ENCODE measurements at regions not wholly inside any gene's neighbourhood (a gene's known extent, or its start where the extent isn't known, plus 50 kb on each side); places are given as distances from the start of the nearest gene placed in this dataset.

- DNase-seq: no peak
Observed at GRCh38 chr2:176747506-176747905, 465.1 kb upstream of the HNRNPA3 start.

DNA sequence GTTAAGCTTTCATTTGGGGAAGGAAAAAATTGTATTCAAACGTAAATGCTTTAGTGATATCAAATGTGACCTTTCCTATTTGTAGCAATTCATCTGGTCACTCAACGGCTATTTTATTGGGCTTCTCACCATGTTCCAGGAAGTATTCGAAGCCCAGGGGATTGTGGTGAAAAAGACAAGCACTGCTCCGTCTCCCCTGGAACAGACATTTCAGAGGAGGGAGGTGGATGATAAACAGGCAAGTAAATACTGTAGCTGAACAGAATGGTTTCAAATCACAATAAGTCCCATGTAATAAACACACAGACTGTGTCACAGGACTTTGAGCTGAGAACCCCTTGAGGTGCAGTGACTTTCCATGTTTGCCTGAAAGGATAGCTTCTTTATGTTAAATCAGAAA is 464.7 kb upstream of the HNRNPA3 start:
- DNase-seq: no peak

GRCh38 chr2:176748662-176749061 is 463.9 kb upstream of the HNRNPA3 start:
- no peak for DNase-seq

DNA sequence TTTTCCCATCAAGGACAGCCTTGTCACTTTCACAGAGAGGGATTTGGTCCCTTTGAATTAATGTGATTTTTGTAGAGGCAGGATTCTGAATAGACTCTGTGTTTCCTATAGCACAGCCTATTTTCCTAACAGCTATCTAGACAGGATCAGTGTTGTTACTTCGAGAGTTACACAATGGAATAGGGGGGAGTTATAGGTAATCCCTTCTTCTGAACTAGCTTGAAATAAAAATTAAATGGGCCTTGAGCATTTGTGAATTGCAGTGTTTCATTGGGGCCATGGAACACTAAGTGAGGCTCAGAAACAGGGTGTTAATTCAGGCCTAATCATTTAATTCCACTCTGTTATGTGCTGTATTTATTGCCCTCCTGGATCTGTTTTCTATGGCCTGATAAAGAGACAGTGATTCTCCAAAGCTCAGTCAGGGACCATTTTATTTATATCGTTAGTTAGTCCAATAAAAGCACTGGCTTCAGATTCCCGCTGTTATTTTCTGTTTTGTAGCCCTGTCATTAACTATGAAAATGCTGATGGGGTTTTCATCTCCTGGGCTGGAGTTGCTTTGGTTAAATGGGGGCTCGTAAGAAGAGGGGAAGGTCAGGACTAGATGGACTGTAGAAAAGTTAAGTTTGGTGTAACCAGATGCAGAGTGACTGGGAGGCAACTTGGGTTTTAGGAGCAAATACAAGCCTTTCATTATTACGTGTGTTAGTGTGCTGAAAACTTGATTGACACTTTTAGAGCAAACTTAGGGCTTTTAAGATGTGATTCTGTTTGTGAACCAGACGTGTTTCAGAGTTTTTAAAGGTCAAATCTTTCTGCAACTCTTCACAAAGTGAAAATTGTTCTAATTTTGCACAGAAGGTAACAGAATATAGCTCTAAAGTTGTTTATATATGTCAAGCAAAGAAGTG is 461.0 kb upstream of the HNRNPA3 start:
- no peak for DNase-seq

GRCh38 chr2:176752295-176752694 is 460.3 kb upstream of the HNRNPA3 start:
- no peak for DNase-seq

DNA sequence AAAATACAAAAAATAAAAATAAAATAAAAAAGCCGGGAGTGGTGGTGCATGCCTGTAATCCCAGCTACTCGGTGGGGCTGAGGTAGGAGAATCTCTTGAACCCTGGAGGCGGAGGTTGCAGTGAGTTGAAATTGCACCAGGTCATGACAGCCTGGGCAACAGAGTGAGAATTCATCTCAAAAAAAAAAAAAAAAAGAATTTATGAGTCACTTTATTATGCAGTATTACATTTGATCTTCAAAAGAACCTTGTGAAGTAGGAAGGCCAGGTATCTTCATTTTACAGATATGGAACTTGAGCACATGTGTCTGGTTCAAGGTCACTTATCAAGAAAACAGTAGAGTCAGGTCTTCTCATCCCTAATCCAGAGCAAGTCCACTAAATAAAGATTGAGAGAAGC is 459.4 kb upstream of the HNRNPA3 start:
- no peak for DNase-seq

DNA sequence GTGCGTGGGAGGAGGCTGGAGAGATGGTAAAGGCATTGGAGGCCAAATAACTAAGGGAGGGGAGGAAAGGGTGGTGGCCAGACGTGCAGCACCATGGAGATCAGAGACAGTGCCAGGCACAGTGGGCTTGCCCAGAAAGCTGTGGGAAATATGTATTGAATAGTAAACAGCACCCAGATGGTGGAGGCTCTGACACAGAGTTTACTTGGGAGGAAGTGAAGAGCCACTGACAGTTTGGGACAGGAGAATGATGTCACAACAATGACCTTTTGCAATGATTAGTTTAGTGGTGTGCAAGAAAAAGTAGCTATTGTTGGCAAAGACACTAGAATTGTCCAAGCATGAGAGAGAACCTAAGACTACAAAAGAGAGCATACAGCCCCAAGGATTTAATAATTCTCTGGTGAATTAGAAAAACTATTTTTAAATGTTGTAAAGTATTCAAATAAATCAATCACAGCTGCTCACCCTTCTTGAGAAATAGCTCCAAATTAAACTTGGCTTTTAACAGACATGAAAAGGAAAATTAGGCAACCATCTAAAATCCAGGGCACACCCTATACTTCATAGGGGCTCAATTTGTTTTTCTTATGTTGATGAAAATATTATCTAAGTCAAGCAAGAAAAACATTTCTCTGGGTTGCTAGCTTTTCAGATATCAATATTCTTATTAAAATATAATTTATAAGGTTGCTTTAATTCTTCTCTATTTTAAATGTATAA is 458.7 kb upstream of the HNRNPA3 start:
- DNase-seq: no peak

- DNase-seq: no peak
Observed at GRCh38 chr2:176755537-176756135, 457.0 kb upstream of the HNRNPA3 start.

DNA sequence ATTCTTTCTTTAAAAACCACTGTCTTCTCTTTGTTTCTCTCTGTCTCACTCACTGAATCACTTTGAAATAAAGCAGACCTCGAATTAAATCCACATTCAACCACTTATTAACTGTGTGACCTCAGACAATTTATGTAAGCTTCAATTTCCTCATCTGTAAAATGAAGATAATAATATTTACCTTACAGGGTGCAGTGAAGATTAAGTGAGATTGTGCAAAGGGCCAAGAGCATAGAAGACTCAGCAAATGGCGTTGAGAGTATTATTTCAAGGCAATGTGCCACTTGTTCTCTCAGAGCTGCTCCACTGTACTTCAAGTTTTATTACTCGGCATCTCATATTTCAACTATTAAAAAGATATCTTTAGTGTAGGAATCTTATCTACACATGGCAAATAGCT is 454.2 kb upstream of the HNRNPA3 start:
- DNase-seq: no peak

DNA sequence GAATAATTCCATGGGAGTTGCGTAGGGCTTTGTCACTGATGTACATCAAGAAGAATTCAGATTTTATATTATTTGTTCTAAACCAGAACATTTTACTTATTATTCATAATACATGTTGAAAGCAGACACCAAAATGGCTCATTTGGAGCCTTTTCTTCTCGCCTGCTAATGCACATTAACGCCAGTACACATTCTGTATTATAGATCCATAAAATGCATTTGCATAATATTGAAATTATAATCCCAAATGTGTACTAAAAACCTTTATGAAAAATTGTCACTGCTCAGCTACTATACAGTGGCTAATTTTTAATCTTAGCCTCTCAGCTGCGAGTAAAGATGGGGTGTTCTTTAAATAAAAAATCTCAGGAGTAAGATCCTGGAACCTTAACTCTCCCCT is 452.2 kb upstream of the HNRNPA3 start:
- no peak for DNase-seq

GRCh38 chr2:176763130-176763529 is 449.5 kb upstream of the HNRNPA3 start:
- no peak for DNase-seq

DNA sequence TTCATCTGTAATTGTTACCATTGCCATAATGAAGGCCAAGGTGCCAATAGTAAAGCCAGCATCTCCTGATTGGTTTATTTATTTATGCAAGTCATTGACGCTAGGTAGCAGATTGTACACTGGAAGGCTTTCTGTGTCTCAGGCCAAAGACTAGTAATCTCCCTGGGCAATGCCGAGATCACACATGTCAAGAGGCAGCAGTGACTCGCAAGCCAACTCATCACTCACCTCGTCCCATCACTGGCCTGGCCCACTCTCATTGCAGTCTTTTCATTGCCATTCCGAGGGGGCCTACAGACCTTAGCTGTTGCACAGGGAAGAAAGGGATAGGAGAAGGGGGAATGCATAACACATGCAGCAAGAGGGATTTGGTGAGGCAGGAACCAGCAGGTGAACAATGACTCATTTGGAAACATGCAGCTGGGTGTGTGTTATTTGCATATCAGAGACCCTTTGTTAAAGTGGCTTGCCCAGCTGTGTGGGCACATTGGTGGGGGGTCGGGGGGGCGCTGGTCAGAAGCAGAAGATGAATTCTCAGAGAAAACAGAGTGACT is 448.7 kb upstream of the HNRNPA3 start:
- peak; percentile 35 for DNase-seq

- DNase-seq: no peak
Observed at GRCh38 chr2:176764921-176765320, 447.7 kb upstream of the HNRNPA3 start.

DNA sequence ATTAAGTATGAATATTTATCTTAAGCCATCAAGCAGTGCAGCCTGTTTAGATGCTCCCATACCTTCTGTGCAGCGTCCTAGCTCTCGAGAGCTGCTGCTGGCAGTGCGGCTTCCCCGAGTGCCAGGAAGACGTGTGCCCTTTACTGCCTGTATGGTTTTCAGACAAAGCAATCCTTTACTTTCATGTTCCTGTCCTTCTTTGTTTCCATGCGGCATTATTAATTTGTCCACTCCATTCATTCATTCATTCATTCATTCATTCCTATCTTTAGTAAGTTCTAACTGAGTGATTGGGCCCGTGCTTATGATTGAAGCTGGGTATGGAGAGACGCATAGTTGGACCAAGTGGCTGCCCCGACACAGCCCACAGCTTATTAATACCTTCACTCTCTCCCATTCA is 446.6 kb upstream of the HNRNPA3 start:
- no peak for DNase-seq

GRCh38 chr2:176768185-176768584 is 444.4 kb upstream of the HNRNPA3 start:
- peak; percentile 48 for DNase-seq

- no peak for DNase-seq
Observed at GRCh38 chr2:176769021-176769420, 443.6 kb upstream of the HNRNPA3 start.

GRCh38 chr2:176769499-176770370 is 442.9 kb upstream of the HNRNPA3 start:
- DNase-seq: no peak

DNA sequence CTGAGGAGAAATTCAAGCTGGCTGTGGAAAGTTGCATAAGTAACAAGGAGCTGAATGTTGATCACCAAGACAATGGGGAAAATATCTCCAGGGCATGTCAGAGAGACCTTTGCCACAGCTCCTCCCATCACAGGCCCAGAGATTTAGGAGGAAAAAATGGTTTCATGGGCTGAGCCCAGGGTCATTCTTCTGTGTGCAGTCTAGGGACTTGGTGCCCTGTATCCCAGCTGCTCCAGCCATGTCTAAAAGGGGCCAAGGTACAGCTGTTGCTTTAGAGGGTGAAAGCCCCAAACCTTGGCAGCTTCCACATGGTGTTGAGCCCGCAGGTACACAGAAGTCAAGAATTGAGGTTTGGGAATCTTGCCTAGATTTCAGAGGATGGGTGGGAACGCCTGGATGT is 439.8 kb upstream of the HNRNPA3 start:
- no peak for DNase-seq

DNA sequence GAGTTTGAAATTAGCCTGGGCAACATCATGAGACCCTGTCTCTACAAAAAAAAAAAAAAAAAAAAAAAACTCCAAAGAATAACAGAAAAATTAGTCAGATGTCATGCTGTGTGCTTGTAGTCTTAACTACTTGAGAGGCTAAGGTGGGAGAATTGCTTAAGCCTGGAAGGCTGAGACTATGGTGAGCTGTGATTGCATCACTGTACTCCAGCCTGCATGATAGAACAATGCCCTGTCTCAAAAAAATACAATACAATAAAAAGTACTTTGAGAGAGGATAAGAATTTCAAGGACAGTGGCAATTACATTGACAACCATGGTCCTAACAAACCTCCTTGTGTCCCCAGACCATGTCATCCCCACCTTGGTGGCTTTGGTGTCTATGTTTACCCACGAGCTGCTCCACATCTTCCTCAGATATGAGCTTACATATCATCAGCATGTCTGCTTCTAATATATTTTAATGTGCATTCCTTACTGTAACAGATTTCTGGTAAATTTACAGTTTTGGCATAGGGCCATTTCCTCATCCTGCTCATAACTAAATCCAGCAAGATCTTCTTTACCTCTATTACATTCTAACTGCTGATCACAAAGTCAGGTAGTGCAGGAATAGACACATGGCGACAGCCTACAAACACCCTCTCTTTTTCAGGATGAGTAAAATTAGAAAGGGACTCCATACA is 437.7 kb upstream of the HNRNPA3 start:
- DNase-seq: no peak

GRCh38 chr2:176777262-176777661 is 435.3 kb upstream of the HNRNPA3 start:
- no peak for DNase-seq

DNA sequence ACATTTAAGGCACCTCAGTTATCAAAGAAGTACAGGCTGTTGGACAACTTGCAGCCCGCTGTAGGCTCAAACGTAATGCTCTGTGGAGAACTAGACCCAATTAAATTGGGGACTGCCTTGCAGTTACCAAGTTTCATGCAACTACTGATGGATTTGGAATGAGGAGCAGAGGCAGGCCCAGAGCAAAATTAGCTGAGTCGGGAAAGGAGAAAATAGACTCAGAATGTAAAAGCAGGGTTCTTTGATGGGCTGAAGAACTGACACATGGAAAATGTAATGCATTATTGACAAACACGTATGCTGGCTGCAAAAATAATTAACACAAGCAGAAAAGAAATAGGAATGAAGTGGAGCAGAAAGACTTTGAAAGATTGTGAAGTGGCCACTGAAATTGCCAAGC is 432.7 kb upstream of the HNRNPA3 start:
- DNase-seq: no peak

DNA sequence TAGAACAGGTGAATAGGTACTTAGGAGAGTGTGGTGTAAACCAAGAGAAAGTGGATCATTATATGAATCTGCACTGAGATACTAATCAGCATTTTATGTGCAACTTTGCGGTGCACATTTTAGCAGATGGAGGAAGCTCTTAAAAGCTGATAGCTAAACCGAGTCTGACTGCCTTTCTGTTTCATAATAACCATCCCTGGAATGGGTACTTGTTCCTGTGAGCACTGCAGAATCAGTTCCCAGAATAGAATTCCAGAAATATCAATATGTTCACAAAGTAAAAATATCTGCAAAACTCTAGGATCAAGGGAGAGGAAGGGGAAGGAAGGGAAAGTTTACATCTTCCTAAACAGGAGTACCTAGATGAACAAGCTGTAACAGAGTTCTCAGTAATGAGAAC is 432.2 kb upstream of the HNRNPA3 start:
- DNase-seq: no peak
